K562 (cell line): ENCODE measurements at regions not wholly inside any gene's neighbourhood (a gene's known extent, or its start where the extent isn't known, plus 50 kb on each side); places are given as distances from the start of the nearest gene placed in this dataset.

Experiments used
- ASH1L ChIP-seq: fragments of 450-650 bp; IDR thresholded peaks from 2 replicates; pipeline ENCODE4 v1.6.1; 2018; ENCODE audit warnings: borderline replicate concordance, mild to moderate bottlenecking, low read depth; ENCODE audit not compliant: partially characterized antibody
- E2F3 ChIP-seq: fragments of 250-450 bp; sonication (Bioruptor Pico); IDR thresholded peaks from 2 replicates; pipeline ENCODE4 v1.4.0; 2020; ENCODE audit warnings: mild to moderate bottlenecking
- ESRRA ChIP-seq: fragments of 450-650 bp; IDR thresholded peaks from 2 replicates; pipeline ENCODE4 v1.6.1; 2014; ENCODE audit warnings: low read depth, mild to moderate bottlenecking, moderate library complexity, borderline replicate concordance
- FOXP1 ChIP-seq: sonication (generic); formaldehyde crosslinking; IDR thresholded peaks from 2 replicates; pipeline ENCODE4 v1.8.0; 2022; ENCODE audit warnings: mild to moderate bottlenecking, missing genetic modification reagents
- MTF1 ChIP-seq: fragments of 250-450 bp; sonication (Bioruptor Pico); IDR thresholded peaks from 2 replicates; pipeline ENCODE4 v1.9.0; 2021; ENCODE audit warnings: moderate library complexity, mild to moderate bottlenecking, inconsistent platforms, borderline replicate concordance
- PCBP2 ChIP-seq: fragments of 200-400 bp; formaldehyde crosslinking; IDR thresholded peaks from 2 replicates; pipeline ENCODE4 v1.6.1; 2018; ENCODE audit warnings: low read length, low read depth, mild to moderate bottlenecking, moderate library complexity; ENCODE audit not compliant: poor library complexity, severe bottlenecking
- PRMT5 ChIP-seq: sonication (generic); formaldehyde crosslinking; IDR thresholded peaks from 2 replicates; pipeline ENCODE4 v1.5.0; 2020; ENCODE audit warnings: missing genetic modification reagents
- PTRF ChIP-seq: fragments of 450-650 bp; IDR thresholded peaks from 2 replicates; pipeline ENCODE4 v1.6.1; 2016; ENCODE audit warnings: mild to moderate bottlenecking, missing genetic modification characterization, missing compliant biosample characterization
- RCOR1 ChIP-seq, 2 experiments: IDR thresholded peaks; 2 replicates each; pipeline ENCODE4 v1.6.1; 2012; ENCODE audit warnings: low read depth in 2 of 2, low read length in 2 of 2, borderline replicate concordance in 1 of 2, improper control_type of control experiment in 1 of 2
- SAFB ChIP-seq: fragments of 200-400 bp; formaldehyde crosslinking; IDR thresholded peaks from 2 replicates; pipeline ENCODE4 v1.6.1; 2017; ENCODE audit warnings: low read depth, low read length, borderline replicate concordance
- TAL1 ChIP-seq: fragments of 450-650 bp; IDR thresholded peaks from 2 replicates; pipeline ENCODE4 v1.6.1; 2016; ENCODE audit warnings: mild to moderate bottlenecking
- TSC22D4 ChIP-seq: fragments of 450-650 bp; IDR thresholded peaks from 2 replicates; pipeline ENCODE4 v1.6.1; 2016; ENCODE audit warnings: missing genetic modification characterization, missing biosample characterization, control low read depth
- ZFPM2 ChIP-seq: fragments of 250-450 bp; sonication (Bioruptor Pico); IDR thresholded peaks from 2 replicates; pipeline ENCODE4 v1.5.1; 2022; ENCODE audit warnings: mild to moderate bottlenecking
- ZKSCAN3 ChIP-seq: fragments of 250-450 bp; sonication (Bioruptor Pico); IDR thresholded peaks from 2 replicates; pipeline ENCODE4 v1.4.0; 2020
- ZNF174 ChIP-seq: fragments of 250-450 bp; sonication (Bioruptor Pico); IDR thresholded peaks from 2 replicates; pipeline ENCODE4 v1.4.0; 2020; ENCODE audit warnings: mild to moderate bottlenecking
- TF ChIP-seq, protein P1 (sequence below): fragments of 450-650 bp; formaldehyde crosslinking; IDR thresholded peaks from 2 replicates; pipeline ENCODE4 v1.4.0; 2022; ENCODE audit warnings: missing genetic modification characterization
- TF ChIP-seq, protein P2 (sequence below): sonication (generic); formaldehyde crosslinking; IDR thresholded peaks from 2 replicates; pipeline ENCODE4 v1.8.0; 2022; ENCODE audit warnings: mild to moderate bottlenecking, missing genetic modification reagents
- TF ChIP-seq, protein P3 (sequence below): fragments of 450-650 bp; formaldehyde crosslinking; IDR thresholded peaks from 2 replicates; pipeline ENCODE4 v1.4.0; 2020; ENCODE audit warnings: mild to moderate bottlenecking
- TF ChIP-seq, protein P4 (sequence below): fragments of 250-450 bp; sonication (Bioruptor Pico); IDR thresholded peaks from 2 replicates; pipeline ENCODE4 v1.8.0; 2022; ENCODE audit warnings: moderate library complexity, mild to moderate bottlenecking, inconsistent platforms

DNA sequence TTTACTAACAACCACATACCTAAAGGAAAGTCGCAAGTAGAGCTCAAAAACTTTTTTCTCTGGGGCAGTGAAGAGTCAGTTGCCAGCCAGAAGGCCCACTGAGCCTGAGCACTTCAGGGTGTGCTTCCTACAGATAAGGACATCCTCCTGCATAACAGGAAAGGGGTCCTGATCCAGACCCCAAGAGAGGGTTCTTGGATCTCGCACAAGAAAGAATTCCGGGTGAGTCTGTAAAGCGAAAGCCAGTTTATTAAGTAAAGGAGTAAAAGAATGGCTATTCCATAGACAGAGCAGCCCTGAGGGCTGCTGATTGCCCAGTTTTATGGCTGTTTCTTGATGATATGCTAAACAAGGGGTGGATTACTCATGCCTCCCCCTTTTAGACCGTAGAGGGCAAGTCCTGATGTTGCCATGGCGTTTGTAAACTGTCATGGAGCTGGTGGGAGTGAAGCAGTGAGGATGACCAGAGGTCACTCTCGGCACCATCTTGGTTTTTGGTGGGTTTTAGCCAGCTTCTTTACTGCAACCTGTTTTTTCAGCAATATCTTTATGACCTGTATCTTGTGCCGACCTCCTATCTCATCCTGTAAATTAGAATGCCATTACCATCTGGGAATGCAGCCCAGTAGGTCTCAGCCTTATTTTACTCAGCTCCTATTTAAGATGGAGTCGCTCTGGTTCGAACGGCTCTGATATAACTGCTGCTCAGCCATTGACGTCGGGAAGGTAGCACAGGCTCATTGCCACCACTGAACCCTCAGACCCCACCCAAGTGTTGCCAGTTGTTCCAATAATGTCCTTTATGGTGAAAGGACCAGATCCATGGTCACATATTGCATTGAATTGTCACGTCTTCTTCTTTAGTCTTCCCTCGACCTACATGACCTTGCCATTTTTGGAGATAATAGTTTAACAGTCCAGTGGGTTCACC is 96.6 kb upstream of the ERRFI1 start (continued):
- TF ChIP-seq PTRF (tag) (peak; percentile 96), MTF1 (CRISPR knock-in tag) (peak; percentile 89), PRMT5 (CRISPR knock-in tag) (no peak), ESRRA (peak; percentile 57), ZFPM2 (CRISPR knock-in tag) (0 out of 2 replicates have a peak, but pooled peaks have one; percentile 60), ZNF174 (CRISPR knock-in tag) (no peak), TAL1 (peak; percentile 86; the same call in 1 of the 2 replicates), E2F3 (CRISPR knock-in tag) (peak; percentile 97), ASH1L (no peak), TSC22D4 (tag) (no peak), RCOR1 (IDR thresholded peaks at IDR 0.05; ENCODE audit: borderline replicate concordance in 1 of 2, low read depth in 2 of 2, low read length in 2 of 2) (no peak), SAFB (no peak), ZKSCAN3 (CRISPR knock-in tag) (no peak; the same call in 1 of the 2 replicates), PCBP2 (no peak), FOXP1 (CRISPR knock-in tag) (no peak)
- TF ChIP-seq, protein P1, sequence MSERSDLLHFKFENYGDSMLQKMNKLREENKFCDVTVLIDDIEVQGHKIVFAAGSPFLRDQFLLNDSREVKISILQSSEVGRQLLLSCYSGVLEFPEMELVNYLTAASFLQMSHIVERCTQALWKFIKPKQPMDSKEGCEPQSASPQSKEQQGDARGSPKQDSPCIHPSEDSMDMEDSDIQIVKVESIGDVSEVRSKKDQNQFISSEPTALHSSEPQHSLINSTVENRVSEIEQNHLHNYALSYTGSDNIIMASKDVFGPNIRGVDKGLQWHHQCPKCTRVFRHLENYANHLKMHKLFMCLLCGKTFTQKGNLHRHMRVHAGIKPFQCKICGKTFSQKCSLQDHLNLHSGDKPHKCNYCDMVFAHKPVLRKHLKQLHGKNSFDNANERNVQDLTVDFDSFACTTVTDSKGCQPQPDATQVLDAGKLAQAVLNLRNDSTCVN: peak; percentile 88; the same call in 1 of the 2 replicates
- TF ChIP-seq, protein P2, sequence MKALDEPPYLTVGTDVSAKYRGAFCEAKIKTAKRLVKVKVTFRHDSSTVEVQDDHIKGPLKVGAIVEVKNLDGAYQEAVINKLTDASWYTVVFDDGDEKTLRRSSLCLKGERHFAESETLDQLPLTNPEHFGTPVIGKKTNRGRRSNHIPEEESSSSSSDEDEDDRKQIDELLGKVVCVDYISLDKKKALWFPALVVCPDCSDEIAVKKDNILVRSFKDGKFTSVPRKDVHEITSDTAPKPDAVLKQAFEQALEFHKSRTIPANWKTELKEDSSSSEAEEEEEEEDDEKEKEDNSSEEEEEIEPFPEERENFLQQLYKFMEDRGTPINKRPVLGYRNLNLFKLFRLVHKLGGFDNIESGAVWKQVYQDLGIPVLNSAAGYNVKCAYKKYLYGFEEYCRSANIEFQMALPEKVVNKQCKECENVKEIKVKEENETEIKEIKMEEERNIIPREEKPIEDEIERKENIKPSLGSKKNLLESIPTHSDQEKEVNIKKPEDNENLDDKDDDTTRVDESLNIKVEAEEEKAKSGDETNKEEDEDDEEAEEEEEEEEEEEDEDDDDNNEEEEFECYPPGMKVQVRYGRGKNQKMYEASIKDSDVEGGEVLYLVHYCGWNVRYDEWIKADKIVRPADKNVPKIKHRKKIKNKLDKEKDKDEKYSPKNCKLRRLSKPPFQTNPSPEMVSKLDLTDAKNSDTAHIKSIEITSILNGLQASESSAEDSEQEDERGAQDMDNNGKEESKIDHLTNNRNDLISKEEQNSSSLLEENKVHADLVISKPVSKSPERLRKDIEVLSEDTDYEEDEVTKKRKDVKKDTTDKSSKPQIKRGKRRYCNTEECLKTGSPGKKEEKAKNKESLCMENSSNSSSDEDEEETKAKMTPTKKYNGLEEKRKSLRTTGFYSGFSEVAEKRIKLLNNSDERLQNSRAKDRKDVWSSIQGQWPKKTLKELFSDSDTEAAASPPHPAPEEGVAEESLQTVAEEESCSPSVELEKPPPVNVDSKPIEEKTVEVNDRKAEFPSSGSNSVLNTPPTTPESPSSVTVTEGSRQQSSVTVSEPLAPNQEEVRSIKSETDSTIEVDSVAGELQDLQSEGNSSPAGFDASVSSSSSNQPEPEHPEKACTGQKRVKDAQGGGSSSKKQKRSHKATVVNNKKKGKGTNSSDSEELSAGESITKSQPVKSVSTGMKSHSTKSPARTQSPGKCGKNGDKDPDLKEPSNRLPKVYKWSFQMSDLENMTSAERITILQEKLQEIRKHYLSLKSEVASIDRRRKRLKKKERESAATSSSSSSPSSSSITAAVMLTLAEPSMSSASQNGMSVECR (CRISPR knock-in tag): no peak
- TF ChIP-seq, protein P3, sequence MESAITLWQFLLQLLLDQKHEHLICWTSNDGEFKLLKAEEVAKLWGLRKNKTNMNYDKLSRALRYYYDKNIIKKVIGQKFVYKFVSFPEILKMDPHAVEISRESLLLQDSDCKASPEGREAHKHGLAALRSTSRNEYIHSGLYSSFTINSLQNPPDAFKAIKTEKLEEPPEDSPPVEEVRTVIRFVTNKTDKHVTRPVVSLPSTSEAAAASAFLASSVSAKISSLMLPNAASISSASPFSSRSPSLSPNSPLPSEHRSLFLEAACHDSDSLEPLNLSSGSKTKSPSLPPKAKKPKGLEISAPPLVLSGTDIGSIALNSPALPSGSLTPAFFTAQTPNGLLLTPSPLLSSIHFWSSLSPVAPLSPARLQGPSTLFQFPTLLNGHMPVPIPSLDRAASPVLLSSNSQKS (CRISPR knock-in tag): no peak
- TF ChIP-seq, protein P4, sequence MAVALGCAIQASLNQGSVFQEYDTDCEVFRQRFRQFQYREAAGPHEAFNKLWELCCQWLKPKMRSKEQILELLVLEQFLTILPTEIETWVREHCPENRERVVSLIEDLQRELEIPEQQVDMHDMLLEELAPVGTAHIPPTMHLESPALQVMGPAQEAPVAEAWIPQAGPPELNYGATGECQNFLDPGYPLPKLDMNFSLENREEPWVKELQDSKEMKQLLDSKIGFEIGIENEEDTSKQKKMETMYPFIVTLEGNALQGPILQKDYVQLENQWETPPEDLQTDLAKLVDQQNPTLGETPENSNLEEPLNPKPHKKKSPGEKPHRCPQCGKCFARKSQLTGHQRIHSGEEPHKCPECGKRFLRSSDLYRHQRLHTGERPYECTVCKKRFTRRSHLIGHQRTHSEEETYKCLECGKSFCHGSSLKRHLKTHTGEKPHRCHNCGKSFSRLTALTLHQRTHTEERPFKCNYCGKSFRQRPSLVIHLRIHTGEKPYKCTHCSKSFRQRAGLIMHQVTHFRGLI (CRISPR knock-in tag): peak; percentile 87
